Neural progenitor cell (in vitro differentiated cells): ENCODE measurements at regions not wholly inside any gene's neighbourhood (a gene's known extent, or its start where the extent isn't known, plus 50 kb on each side); places are given as distances from the start of the nearest gene placed in this dataset.

ENCODE experiments used
- DNase-seq: peaks from one replicate; pipeline ENCODE4 v3.0.0-alpha.2; 2016; ENCODE audit warnings: low spot score
- H2AFZ ChIP-seq: fragments of 200-600 bp; sonication (generic); replicated peaks from 2 replicates; pipeline ENCODE4 v1.6.1; 2016; ENCODE audit warnings: antibody characterized with exemption
- H3F3A ChIP-seq: fragments of 200-600 bp; sonication (generic); 2 replicates; pipeline ENCODE4 v1.6.1; 2016; ENCODE audit warnings: antibody characterized with exemption, low read depth
- H3K27ac ChIP-seq: fragments of 200-600 bp; sonication (generic); 2 replicates; pipeline ENCODE4 v1.5.1; 2016; ENCODE audit warnings: mild to moderate bottlenecking
- H3K27me3 ChIP-seq: fragments of 200-600 bp; sonication (generic); 2 replicates; pipeline ENCODE4 v1.6.1; 2016; ENCODE audit warnings: mild to moderate bottlenecking, moderate library complexity
- H3K36me3 ChIP-seq: fragments of 200-600 bp; sonication (generic); 2 replicates; pipeline ENCODE4 v1.5.1; 2016
- H3K4me1 ChIP-seq: fragments of 200-600 bp; sonication (generic); 2 replicates; pipeline ENCODE4 v1.6.1; 2016; ENCODE audit warnings: mixed run types
- H3K4me2 ChIP-seq: fragments of 200-600 bp; sonication (generic); 2 replicates; pipeline ENCODE4 v1.6.1; 2016
- H3K4me3 ChIP-seq: fragments of 200-600 bp; sonication (generic); 2 replicates; pipeline ENCODE4 v1.5.1; 2016
- H3K79me2 ChIP-seq: fragments of 200-600 bp; sonication (generic); 2 replicates; pipeline ENCODE4 v1.6.1; 2016; ENCODE audit warnings: low read depth
- H3K9ac ChIP-seq: fragments of 200-600 bp; sonication (generic); 2 replicates; pipeline ENCODE4 v1.6.1; 2016
- H3K9me3 ChIP-seq: fragments of 200-600 bp; sonication (generic); 2 replicates; pipeline ENCODE4 v1.5.1; 2016; ENCODE audit warnings: low read depth
- H4K20me1 ChIP-seq: fragments of 200-600 bp; sonication (generic); 2 replicates; pipeline ENCODE4 v1.6.1; 2016; ENCODE audit warnings: low read depth
- H3K27ac Mint-ChIP-seq: 3 replicates; pipeline ENCODE4 v1.8.0; 2021; ENCODE audit warnings: mixed read lengths
- H3K27me3 Mint-ChIP-seq: 2 replicates; pipeline ENCODE4 v1.8.0; 2022; ENCODE audit warnings: low read depth, mild to moderate bottlenecking, inconsistent platforms, moderate library complexity, mixed read lengths; ENCODE audit not compliant: insufficient read depth
- H3K36me3 Mint-ChIP-seq: 3 replicates; pipeline ENCODE4 v1.8.0; 2021; ENCODE audit warnings: mixed read lengths
- H3K4me1 Mint-ChIP-seq: 3 replicates; pipeline ENCODE4 v1.8.0; 2021; ENCODE audit warnings: mixed read lengths
- H3K4me3 Mint-ChIP-seq: 3 replicates; pipeline ENCODE4 v1.8.0; 2021; ENCODE audit warnings: mild to moderate bottlenecking, moderate library complexity, mixed read lengths
- H3K9me3 Mint-ChIP-seq: 3 replicates; pipeline ENCODE4 v1.8.0; 2020; ENCODE audit warnings: mixed read lengths
- CTCF ChIP-seq: fragments of 200-600 bp; sonication (generic); IDR thresholded peaks from 2 replicates; pipeline ENCODE4 v1.5.1; 2017; ENCODE audit warnings: antibody characterized with exemption, mild to moderate bottlenecking
- EZH2 ChIP-seq: fragments of 200-600 bp; sonication (generic); IDR thresholded peaks from 2 replicates; pipeline ENCODE4 v1.6.1; 2017; ENCODE audit warnings: antibody characterized with exemption, mild to moderate bottlenecking, moderate library complexity
- EZH2phosphoT487 ChIP-seq: fragments of 200-600 bp; sonication (generic); IDR thresholded peaks from 2 replicates; pipeline ENCODE4 v1.6.1; 2017; ENCODE audit warnings: antibody characterized with exemption

DNA sequence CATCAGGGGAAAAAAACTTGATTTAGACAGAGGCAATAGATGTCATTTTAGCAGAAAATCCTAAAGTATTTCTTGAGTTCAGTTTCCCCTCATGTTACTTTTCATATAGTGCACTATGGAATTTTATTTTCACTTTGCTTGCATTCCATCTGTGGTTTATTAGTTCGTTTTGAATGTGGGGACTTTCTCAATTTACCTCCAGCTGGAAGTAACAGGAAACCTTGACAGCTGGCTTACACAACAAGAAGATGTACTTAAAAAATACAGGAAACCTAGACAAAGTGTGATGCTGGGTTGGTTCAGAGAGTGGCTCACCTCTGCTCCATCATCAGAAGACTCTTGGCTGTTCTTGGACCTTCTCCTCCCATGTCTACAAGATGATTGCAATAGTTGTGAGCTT is 567.0 kb downstream of the CETN3 start:
- Mint-ChIP-seq H3K9me3 (no peaks in the 10 kb centered on the region), H3K36me3 (no peaks in the 10 kb centered on the region), H3K27me3 (no peaks in the 10 kb centered on the region), H3K4me3 (no peak overlapping the region), H3K4me1 (no peaks in the 10 kb centered on the region), H3K27ac (no peak overlapping the region)
- H3K27me3 ChIP-seq = no peaks in the 10 kb centered on the region
- H3K9ac ChIP-seq = no peak overlapping the region
- no peaks in the 10 kb centered on the region for H3K36me3 ChIP-seq
- H3K9me3 ChIP-seq = no peaks in the 10 kb centered on the region
- H3K4me1 ChIP-seq = no peaks in the 10 kb centered on the region
- H3K27ac ChIP-seq = no peak overlapping the region
- H3K79me2 ChIP-seq = no peaks in the 10 kb centered on the region
- H2AFZ ChIP-seq = no peak overlapping the region
- no peaks in the 10 kb centered on the region for H3F3A ChIP-seq
- no peak for DNase-seq
- H4K20me1 ChIP-seq = no peaks in the 10 kb centered on the region
- no peak overlapping the region for H3K4me3 ChIP-seq
- H3K4me2 ChIP-seq = no peak overlapping the region
- TF ChIP-seq EZH2 (no peak), CTCF (no peak), EZH2phosphoT487 (no peak)

- no peaks in the 10 kb centered on the region for H3K36me3 Mint-ChIP-seq
- Histone ChIP-seq H3K9ac (no peak overlapping the region), H3K4me2 (no peak overlapping the region), H3F3A (no peaks in the 10 kb centered on the region), H3K27me3 (no peaks in the 10 kb centered on the region), H3K4me3 (no peak overlapping the region), H3K4me1 (no peaks in the 10 kb centered on the region), H3K9me3 (no peaks in the 10 kb centered on the region), H2AFZ (no peak overlapping the region), H3K79me2 (no peaks in the 10 kb centered on the region), H3K36me3 (no peaks in the 10 kb centered on the region), H4K20me1 (no peaks in the 10 kb centered on the region), H3K27ac (no peak overlapping the region)
- no peak for DNase-seq
- no peaks in the 10 kb centered on the region for H3K9me3 Mint-ChIP-seq
- no peaks in the 10 kb centered on the region for H3K4me1 Mint-ChIP-seq
- H3K4me3 Mint-ChIP-seq = no peak overlapping the region
- no peak overlapping the region for H3K27ac Mint-ChIP-seq
- H3K27me3 Mint-ChIP-seq = no peaks in the 10 kb centered on the region
- TF ChIP-seq EZH2 = no peak
- no peak for TF ChIP-seq CTCF
- TF ChIP-seq EZH2phosphoT487 = no peak
These were observed 568.6 kb downstream of the CETN3 start for GRCh38 chr5:89840906-89841305.

DNA sequence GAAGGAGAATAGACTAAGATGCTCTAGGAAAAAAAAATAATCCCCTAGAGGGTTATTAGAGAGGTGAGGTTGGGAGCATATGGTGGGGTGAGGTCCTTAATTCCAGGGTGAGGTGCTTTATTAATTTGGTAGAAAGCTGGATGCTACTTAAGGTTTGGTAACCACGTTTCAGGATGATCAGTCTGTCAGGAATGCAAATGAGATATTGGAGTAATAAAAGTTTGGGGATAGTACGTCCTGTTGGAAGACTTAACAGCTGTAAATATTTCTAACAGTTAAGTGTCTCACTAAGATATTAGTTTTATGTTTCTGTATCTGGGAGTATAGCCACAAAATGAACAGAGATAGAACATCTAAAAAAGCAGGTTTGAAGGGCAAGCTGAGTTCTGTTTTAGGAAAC is 578.9 kb downstream of the CETN3 start:
- H3K4me1 Mint-ChIP-seq = no peaks in the 10 kb centered on the region

More for the DNA sequence above, 578.9 kb downstream of the CETN3 start:
- no peak overlapping the region for H3K27ac Mint-ChIP-seq
- H3K9ac ChIP-seq = no peak overlapping the region
- no peaks in the 10 kb centered on the region for H3K36me3 ChIP-seq
- H3K9me3 Mint-ChIP-seq = no peaks in the 10 kb centered on the region
- H4K20me1 ChIP-seq = no peaks in the 10 kb centered on the region
- peaks cover 2% of the 10 kb centered on the region for H3K27me3 Mint-ChIP-seq
- H3K4me3 Mint-ChIP-seq = no peak overlapping the region
- no peak for DNase-seq
- H3F3A ChIP-seq = no peaks in the 10 kb centered on the region
- no peaks in the 10 kb centered on the region for H3K27me3 ChIP-seq
- no peaks in the 10 kb centered on the region for H3K9me3 ChIP-seq
- no peak overlapping the region for H3K4me3 ChIP-seq
- no peaks in the 10 kb centered on the region for H3K4me1 ChIP-seq
- H3K36me3 Mint-ChIP-seq = no peaks in the 10 kb centered on the region
- no peak overlapping the region for H3K27ac ChIP-seq
- H2AFZ ChIP-seq = no peak overlapping the region
- no peaks in the 10 kb centered on the region for H3K79me2 ChIP-seq
- H3K4me2 ChIP-seq = no peak overlapping the region
- no peak for TF ChIP-seq EZH2
- TF ChIP-seq EZH2phosphoT487 = no peak
- TF ChIP-seq CTCF = no peak
